H9 (cell line): ENCODE measurements at regions not wholly inside any gene's neighbourhood (a gene's known extent, or its start where the extent isn't known, plus 50 kb on each side); places are given as distances from the start of the nearest gene placed in this dataset.

Source experiments
- DNase-seq: peaks from one replicate; pipeline ENCODE4 v3.0.0-alpha.2; 2017
- H2AFZ ChIP-seq: one replicate; pipeline ENCODE4 v1.6.1; 2013; ENCODE audit warnings: mild to moderate bottlenecking, low read length, control low read depth, moderate library complexity
- H2AK5ac ChIP-seq: 2 replicates; pipeline ENCODE4 v1.6.1; 2013; ENCODE audit warnings: low read length, control low read depth, mixed read lengths; ENCODE audit not compliant: insufficient read length
- H2BK120ac ChIP-seq: one replicate; pipeline ENCODE4 v1.6.1; 2013; ENCODE audit warnings: low read depth, mild to moderate bottlenecking, low read length, control low read depth, inconsistent platforms; ENCODE audit not compliant: poor library complexity, severe bottlenecking
- H2BK12ac ChIP-seq: 2 replicates; pipeline ENCODE4 v1.6.1; 2013; ENCODE audit warnings: low read length, control low read depth, mixed read lengths, low read depth; ENCODE audit not compliant: insufficient read length
- H2BK15ac ChIP-seq: 2 replicates; pipeline ENCODE4 v1.6.1; 2013; ENCODE audit warnings: low read depth, low read length, control low read depth
- H2BK20ac ChIP-seq: one replicate; pipeline ENCODE4 v1.6.1; 2013; ENCODE audit warnings: low read depth, mild to moderate bottlenecking, low read length, control low read depth, inconsistent platforms; ENCODE audit not compliant: poor library complexity, severe bottlenecking
- H2BK5ac ChIP-seq: 2 replicates; pipeline ENCODE4 v1.6.1; 2013; ENCODE audit warnings: low read length, control low read depth, mixed read lengths; ENCODE audit not compliant: insufficient read length
- H3K14ac ChIP-seq: 2 replicates; pipeline ENCODE4 v1.6.1; 2013; ENCODE audit warnings: low read length, control low read depth; ENCODE audit not compliant: insufficient read depth
- H3K18ac ChIP-seq: 2 replicates; pipeline ENCODE4 v1.6.1; 2013; ENCODE audit warnings: low read depth, mild to moderate bottlenecking, mixed read lengths, low read length, control low read depth; ENCODE audit not compliant: insufficient read length
- H3K23ac ChIP-seq: 2 replicates; pipeline ENCODE4 v1.6.1; 2013; ENCODE audit warnings: low read length, control low read depth, mixed read lengths, low read depth; ENCODE audit not compliant: insufficient read length
- H3K23me2 ChIP-seq: 2 replicates; pipeline ENCODE4 v1.6.1; 2013; ENCODE audit warnings: low read depth, mild to moderate bottlenecking, mixed read lengths, low read length, control low read depth; ENCODE audit not compliant: insufficient read length, poor library complexity, severe bottlenecking
- H3K27ac ChIP-seq: 2 replicates; pipeline ENCODE4 v1.5.1; 2013; ENCODE audit warnings: low read length, control low read depth, mixed read lengths, low read depth; ENCODE audit not compliant: insufficient read length
- H3K27me3 ChIP-seq: 2 replicates; pipeline ENCODE4 v1.6.1; 2013; ENCODE audit warnings: low read length, control low read depth, inconsistent platforms; ENCODE audit not compliant: insufficient read depth
- H3K4ac ChIP-seq: 2 replicates; pipeline ENCODE4 v1.6.1; 2013; ENCODE audit warnings: low read depth, mild to moderate bottlenecking, control low read depth, inconsistent platforms, low read length, moderate library complexity
- H3K4me1 ChIP-seq: 2 replicates; pipeline ENCODE4 v1.6.1; 2013; ENCODE audit warnings: low read length, control low read depth, inconsistent platforms; ENCODE audit not compliant: insufficient read depth
- H3K4me2 ChIP-seq: 2 replicates; pipeline ENCODE4 v1.6.1; 2013; ENCODE audit warnings: low read length, control low read depth, mixed read lengths; ENCODE audit not compliant: insufficient read length, insufficient read depth
- H3K56ac ChIP-seq: 2 replicates; pipeline ENCODE4 v1.6.1; 2013; ENCODE audit warnings: low read depth, mild to moderate bottlenecking, mixed read lengths, low read length, control low read depth; ENCODE audit not compliant: insufficient read length
- H3K79me1 ChIP-seq: 2 replicates; pipeline ENCODE4 v1.6.1; 2013; ENCODE audit warnings: low read depth, mild to moderate bottlenecking, moderate library complexity, low read length, control low read depth, inconsistent platforms; ENCODE audit not compliant: insufficient read depth, poor library complexity, severe bottlenecking
- H3K79me2 ChIP-seq: 2 replicates; pipeline ENCODE4 v1.6.1; 2013; ENCODE audit warnings: low read length, control low read depth, inconsistent platforms; ENCODE audit not compliant: insufficient read depth
- H3K9ac ChIP-seq: 2 replicates; pipeline ENCODE4 v1.6.1; 2013; ENCODE audit warnings: low read length, control low read depth, mixed read lengths; ENCODE audit not compliant: insufficient read length; ENCODE audit errors: extremely low read depth
- H3K9me3 ChIP-seq: one replicate; pipeline ENCODE4 v1.6.1; 2013; ENCODE audit warnings: low read depth, low read length, inconsistent platforms; ENCODE audit not compliant: control insufficient read depth
- H3T11ph ChIP-seq: one replicate; pipeline ENCODE4 v1.6.1; 2013; ENCODE audit warnings: mild to moderate bottlenecking, low read length, control low read depth, inconsistent platforms
- H4K20me1 ChIP-seq: one replicate; pipeline ENCODE4 v1.6.1; 2013; ENCODE audit not compliant: control insufficient read depth, insufficient read length, insufficient read depth
- H4K5ac ChIP-seq: 2 replicates; pipeline ENCODE4 v1.6.1; 2013; ENCODE audit warnings: low read depth, mild to moderate bottlenecking, mixed read lengths, low read length, control low read depth; ENCODE audit not compliant: insufficient read length
- H4K8ac ChIP-seq: replicated peaks from 2 replicates; pipeline ENCODE4 v1.6.1; 2013; ENCODE audit warnings: low read length, control low read depth, mixed read lengths, low read depth; ENCODE audit not compliant: insufficient read length
- H4K91ac ChIP-seq: 2 replicates; pipeline ENCODE4 v1.6.1; 2013; ENCODE audit warnings: low read depth, mild to moderate bottlenecking, moderate library complexity, mixed read lengths, low read length, control low read depth; ENCODE audit not compliant: insufficient read length
- H3K27ac Mint-ChIP-seq, 3 experiments: 2 replicates in 2 of 3; 3 replicates in 1 of 3; pipeline ENCODE4 v1.8.0; 2020 to 2021; ENCODE audit warnings: mixed read lengths in 3 of 3, mild to moderate bottlenecking in 1 of 3, moderate library complexity in 1 of 3
- H3K27me3 Mint-ChIP-seq: 2 replicates; pipeline ENCODE4 v1.8.0; 2021; ENCODE audit warnings: low read depth, mild to moderate bottlenecking, moderate library complexity, mixed read lengths
- H3K36me3 Mint-ChIP-seq, 3 experiments: 2 replicates in 2 of 3; 3 replicates in 1 of 3; pipeline ENCODE4 v1.8.0; 2020 to 2021; ENCODE audit warnings: low read depth in 3 of 3, mixed read lengths in 3 of 3; ENCODE audit not compliant: insufficient read depth in 1 of 3
- H3K4me1 Mint-ChIP-seq, 2 experiments: 2 replicates each; pipeline ENCODE4 v1.8.0; 2020; ENCODE audit warnings: mixed read lengths in 2 of 2
- H3K4me3 Mint-ChIP-seq, 2 experiments: 2 replicates in 1 of 2; 3 replicates in 1 of 2; pipeline ENCODE4 v1.8.0; 2020 to 2021; ENCODE audit warnings: mild to moderate bottlenecking in 2 of 2, mixed read lengths in 2 of 2, moderate library complexity in 1 of 2
- H3K9me3 Mint-ChIP-seq, 2 experiments: 2 replicates in 1 of 2; 3 replicates in 1 of 2; pipeline ENCODE4 v1.8.0; 2020; ENCODE audit warnings: mild to moderate bottlenecking in 2 of 2, mixed read lengths in 2 of 2, moderate library complexity in 1 of 2
- WGBS: extraction: QIAGEN DNeasy Blood & Tissue Kit; methylation state at CpG from one replicate; pipeline ENCODE4 v1.1.7; 2013; ENCODE audit warnings: missing lambda C conversion rate, low lambda C conversion rate, mixed read lengths; ENCODE audit not compliant: insufficient read length; ENCODE audit errors: extremely low coverage; 5-methylcytosine and 5-hydroxymethylcytosine counted together
- TF ChIP-seq, protein P1 (sequence below): fragments of 200-600 bp; sonication (generic); conservative IDR thresholded peaks from 3 replicates; pipeline ENCODE4 v1.8.0; 2021; ENCODE audit warnings: antibody characterized with exemption, mild to moderate bottlenecking

DNA sequence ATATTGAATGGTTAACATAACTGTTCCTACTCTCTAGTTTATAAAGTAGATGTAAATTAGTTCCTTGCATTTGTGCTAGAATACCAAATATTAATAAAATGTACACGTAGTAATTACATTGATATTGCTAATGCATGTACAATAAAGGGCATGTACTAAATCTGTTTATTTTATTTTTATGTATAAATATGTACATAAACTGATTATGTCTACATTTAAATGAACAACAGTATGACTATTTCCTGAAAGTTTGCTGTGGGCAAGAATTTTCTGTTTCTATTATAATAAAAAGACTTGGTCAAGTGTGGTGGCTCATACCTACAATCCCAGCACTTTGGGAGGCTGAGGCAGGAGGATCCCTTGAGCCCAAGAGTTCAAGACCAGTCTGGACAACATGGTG lies 257.2 kb upstream of the FOXN3 start:
- Histone ChIP-seq H2BK120ac (no peak overlapping the region), H4K5ac (no peak overlapping the region), H3K23ac (no peak overlapping the region), H3K9ac (no peak overlapping the region), H2AK5ac (no peak overlapping the region), H2BK15ac (no peak overlapping the region), H2BK12ac (no peak overlapping the region), H4K20me1 (no peaks in the 10 kb centered on the region), H3K79me1 (no peaks in the 10 kb centered on the region), H2BK20ac (no peak overlapping the region), H3K4ac (no peak overlapping the region), H3K27me3 (no peaks in the 10 kb centered on the region), H3K27ac (no peak overlapping the region), H4K8ac (no peak overlapping the region), H2AFZ (no peak overlapping the region), H3K23me2 (no peaks in the 10 kb centered on the region), H2BK5ac (no peak overlapping the region), H3K9me3 (no peaks in the 10 kb centered on the region), H3K18ac (no peak overlapping the region), H3K79me2 (no peaks in the 10 kb centered on the region), H4K91ac (no peak overlapping the region), H3K56ac (no peak overlapping the region), H3K4me2 (no peak overlapping the region), H3T11ph (no peak overlapping the region), H3K14ac (no peak overlapping the region), H3K4me1 (no peaks in the 10 kb centered on the region)
- Mint-ChIP-seq H3K4me3 (no peak overlapping the region), H3K27ac (no peak overlapping the region), H3K36me3 (no peaks in the 10 kb centered on the region; a peak in 1 of 7 replicates), H3K4me1 (peaks cover 0 to 5% of the 10 kb centered on the region in 2 experiments; a peak in 1 of 4 replicates), H3K9me3 (no peaks in the 10 kb centered on the region), H3K27me3 (peaks cover 4% of the 10 kb centered on the region)
- no peak for DNase-seq
- TF ChIP-seq, protein P1, sequence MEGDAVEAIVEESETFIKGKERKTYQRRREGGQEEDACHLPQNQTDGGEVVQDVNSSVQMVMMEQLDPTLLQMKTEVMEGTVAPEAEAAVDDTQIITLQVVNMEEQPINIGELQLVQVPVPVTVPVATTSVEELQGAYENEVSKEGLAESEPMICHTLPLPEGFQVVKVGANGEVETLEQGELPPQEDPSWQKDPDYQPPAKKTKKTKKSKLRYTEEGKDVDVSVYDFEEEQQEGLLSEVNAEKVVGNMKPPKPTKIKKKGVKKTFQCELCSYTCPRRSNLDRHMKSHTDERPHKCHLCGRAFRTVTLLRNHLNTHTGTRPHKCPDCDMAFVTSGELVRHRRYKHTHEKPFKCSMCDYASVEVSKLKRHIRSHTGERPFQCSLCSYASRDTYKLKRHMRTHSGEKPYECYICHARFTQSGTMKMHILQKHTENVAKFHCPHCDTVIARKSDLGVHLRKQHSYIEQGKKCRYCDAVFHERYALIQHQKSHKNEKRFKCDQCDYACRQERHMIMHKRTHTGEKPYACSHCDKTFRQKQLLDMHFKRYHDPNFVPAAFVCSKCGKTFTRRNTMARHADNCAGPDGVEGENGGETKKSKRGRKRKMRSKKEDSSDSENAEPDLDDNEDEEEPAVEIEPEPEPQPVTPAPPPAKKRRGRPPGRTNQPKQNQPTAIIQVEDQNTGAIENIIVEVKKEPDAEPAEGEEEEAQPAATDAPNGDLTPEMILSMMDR, result no peak
- no CpG with 5 or more reads among the region's 1 CpG for WGBS
